ENCODE measurements at regions not wholly inside any gene's neighbourhood (a gene's known extent, or its start where the extent isn't known, plus 50 kb on each side); places are given as distances from the start of the nearest gene placed in this dataset.

DNA sequence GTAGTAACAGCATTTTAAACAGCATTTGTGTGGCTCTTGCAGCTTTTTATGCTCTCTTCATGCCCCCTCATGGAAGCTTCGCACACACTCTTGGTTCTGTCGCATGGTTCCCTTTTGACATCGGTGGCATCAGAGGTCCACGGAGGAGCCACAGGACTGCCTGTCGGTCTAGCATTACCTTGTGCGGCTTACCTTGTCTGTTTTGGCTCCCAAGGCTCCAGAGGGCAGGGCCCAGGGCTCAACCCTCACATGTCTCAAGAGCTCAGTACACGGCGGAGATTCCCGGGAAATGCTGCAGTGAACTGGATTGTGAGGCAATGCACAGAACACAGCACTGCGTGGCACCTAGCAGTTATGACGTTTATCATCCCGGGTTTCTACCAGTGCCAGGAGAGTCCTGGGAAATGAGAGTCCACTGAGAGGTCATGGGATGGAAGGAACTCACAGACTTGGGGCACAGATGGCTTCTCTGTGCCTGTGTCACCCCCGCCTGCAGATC is 1015.8 kb downstream of the TBC1D22A start:
- H3K27me3 ChIP-seq (replicated peaks; ENCODE audit: control insufficient read depth, insufficient read depth, low read length, poor library complexity, severe bottlenecking): no peaks in the 10 kb centered on the region
- no peak overlapping the region for H3K4me3 ChIP-seq (ENCODE audit: insufficient read depth, low read depth, low read length, poor library complexity, severe bottlenecking)
- no peak overlapping the region for H3K27ac ChIP-seq (ENCODE audit: insufficient read depth, low read length, poor library complexity, severe bottlenecking)
- no peak for DNase-seq
- H3K9me3 ChIP-seq (ENCODE audit: control insufficient read depth, low read length): no peaks in the 10 kb centered on the region
- no peaks in the 10 kb centered on the region for H3K4me1 ChIP-seq (ENCODE audit: control insufficient read depth, insufficient read depth, low read length, poor library complexity, severe bottlenecking)
- no peaks in the 10 kb centered on the region for H3K36me3 ChIP-seq (ENCODE audit: control insufficient read depth, insufficient read depth, low read length)

DNA sequence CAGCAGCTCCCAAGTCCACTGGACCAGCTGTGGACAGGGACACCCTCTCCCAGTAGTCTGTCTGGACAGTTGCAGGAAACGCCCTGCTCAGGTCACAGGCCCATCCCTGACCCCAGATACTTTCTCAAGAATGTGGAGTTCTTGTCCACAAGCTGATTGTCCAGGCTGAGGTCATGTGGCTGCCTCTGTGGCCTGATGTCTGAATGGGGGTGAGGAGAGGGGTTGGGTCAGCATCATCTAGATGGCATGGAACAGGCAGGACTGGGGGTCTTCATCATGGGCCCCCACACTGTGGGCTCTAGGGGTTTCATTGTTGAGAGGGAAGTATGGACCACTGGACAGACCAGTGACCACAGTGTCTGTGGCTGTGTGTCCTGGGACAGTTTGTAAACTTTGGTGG is 1015.0 kb downstream of the TBC1D22A start:
- no peak for DNase-seq
- no peaks in the 10 kb centered on the region for H3K27me3 ChIP-seq (replicated peaks; ENCODE audit: control insufficient read depth, insufficient read depth, low read length, poor library complexity, severe bottlenecking)
- H3K27ac ChIP-seq (ENCODE audit: insufficient read depth, low read length, poor library complexity, severe bottlenecking): no peak overlapping the region
- no peaks in the 10 kb centered on the region for H3K4me1 ChIP-seq (ENCODE audit: control insufficient read depth, insufficient read depth, low read length, poor library complexity, severe bottlenecking)
- no peaks in the 10 kb centered on the region for H3K36me3 ChIP-seq (ENCODE audit: control insufficient read depth, insufficient read depth, low read length)
- H3K9me3 ChIP-seq (ENCODE audit: control insufficient read depth, low read length): no peaks in the 10 kb centered on the region
- H3K4me3 ChIP-seq (ENCODE audit: insufficient read depth, low read depth, low read length, poor library complexity, severe bottlenecking): no peak overlapping the region

DNA sequence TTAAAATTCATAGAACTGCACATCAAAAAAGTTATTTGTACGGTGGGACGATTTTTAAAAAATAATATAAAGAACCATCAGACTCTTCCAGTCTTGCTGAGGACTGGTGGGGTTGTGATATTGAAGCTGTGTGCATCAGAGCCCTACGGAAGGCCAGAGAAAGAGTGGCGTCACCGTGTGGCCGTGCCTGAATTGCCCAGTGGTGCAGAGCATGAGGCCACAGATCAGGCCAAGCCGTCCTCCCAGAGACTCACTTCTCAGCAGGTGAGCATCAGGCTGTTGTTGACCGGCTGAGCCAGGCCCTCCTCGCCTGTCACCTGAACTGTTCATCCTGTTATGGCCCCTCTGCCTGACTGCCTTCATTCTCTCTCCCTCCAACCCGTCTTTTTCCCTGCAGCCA is 1013.9 kb downstream of the TBC1D22A start:
- no peak overlapping the region for H3K4me3 ChIP-seq (ENCODE audit: insufficient read depth, low read depth, low read length, poor library complexity, severe bottlenecking)
- no peak for DNase-seq
- H3K27me3 ChIP-seq (replicated peaks; ENCODE audit: control insufficient read depth, insufficient read depth, low read length, poor library complexity, severe bottlenecking): no peaks in the 10 kb centered on the region
- H3K4me1 ChIP-seq (ENCODE audit: control insufficient read depth, insufficient read depth, low read length, poor library complexity, severe bottlenecking): no peaks in the 10 kb centered on the region
- H3K9me3 ChIP-seq (ENCODE audit: control insufficient read depth, low read length): no peaks in the 10 kb centered on the region
- no peaks in the 10 kb centered on the region for H3K36me3 ChIP-seq (ENCODE audit: control insufficient read depth, insufficient read depth, low read length)
- H3K27ac ChIP-seq (ENCODE audit: insufficient read depth, low read length, poor library complexity, severe bottlenecking): no peak overlapping the region

DNA sequence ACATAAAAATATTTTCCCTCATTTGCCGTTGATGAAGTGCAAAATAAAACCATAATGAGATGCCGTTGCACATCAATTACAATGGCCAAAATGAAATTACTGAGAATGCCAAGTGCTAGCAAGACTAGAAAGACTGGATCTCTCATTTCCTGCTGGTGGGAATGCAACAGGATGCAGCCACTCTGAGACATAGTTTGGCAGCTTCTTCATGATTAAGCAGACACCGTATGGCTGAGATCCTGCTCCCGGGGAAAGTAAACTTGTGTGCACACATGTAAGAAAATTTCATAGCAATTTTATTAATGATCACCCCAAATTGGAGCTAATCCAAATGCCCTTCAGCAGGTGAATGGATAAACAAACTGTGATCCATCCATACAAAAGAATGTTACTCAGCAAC is 1013.2 kb downstream of the TBC1D22A start:
- no peaks in the 10 kb centered on the region for H3K9me3 ChIP-seq (ENCODE audit: control insufficient read depth, low read length)
- no peak overlapping the region for H3K27ac ChIP-seq (ENCODE audit: insufficient read depth, low read length, poor library complexity, severe bottlenecking)
- H3K27me3 ChIP-seq (replicated peaks; ENCODE audit: control insufficient read depth, insufficient read depth, low read length, poor library complexity, severe bottlenecking): no peaks in the 10 kb centered on the region
- no peak for DNase-seq
- no peaks in the 10 kb centered on the region for H3K36me3 ChIP-seq (ENCODE audit: control insufficient read depth, insufficient read depth, low read length)
- no peak overlapping the region for H3K4me3 ChIP-seq (ENCODE audit: insufficient read depth, low read depth, low read length, poor library complexity, severe bottlenecking)
- no peaks in the 10 kb centered on the region for H3K4me1 ChIP-seq (ENCODE audit: control insufficient read depth, insufficient read depth, low read length, poor library complexity, severe bottlenecking)

DNA sequence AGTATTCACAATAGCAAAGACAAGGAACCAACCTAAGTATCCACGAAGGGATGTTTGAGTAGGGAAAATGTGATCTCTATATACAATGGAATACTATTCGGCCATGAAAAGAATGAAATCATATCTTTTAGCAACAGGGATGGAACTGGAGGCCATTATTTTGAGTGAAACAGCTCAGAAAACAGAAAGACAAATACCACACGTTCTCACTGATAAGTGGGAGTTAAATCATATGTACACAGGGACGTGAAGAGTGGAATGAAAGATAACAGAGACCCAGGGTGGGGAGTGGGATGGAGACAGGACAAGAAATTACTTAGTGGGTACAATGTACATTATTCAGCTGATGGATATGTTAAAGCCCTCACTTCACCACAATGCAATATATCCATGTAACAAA is 1012.7 kb downstream of the TBC1D22A start:
- H3K27ac ChIP-seq (ENCODE audit: insufficient read depth, low read length, poor library complexity, severe bottlenecking): no peak overlapping the region
- no peak for DNase-seq
- H3K4me1 ChIP-seq (ENCODE audit: control insufficient read depth, insufficient read depth, low read length, poor library complexity, severe bottlenecking): no peaks in the 10 kb centered on the region
- no peak overlapping the region for H3K4me3 ChIP-seq (ENCODE audit: insufficient read depth, low read depth, low read length, poor library complexity, severe bottlenecking)
- H3K36me3 ChIP-seq (ENCODE audit: control insufficient read depth, insufficient read depth, low read length): no peaks in the 10 kb centered on the region
- no peaks in the 10 kb centered on the region for H3K27me3 ChIP-seq (replicated peaks; ENCODE audit: control insufficient read depth, insufficient read depth, low read length, poor library complexity, severe bottlenecking)
- no peaks in the 10 kb centered on the region for H3K9me3 ChIP-seq (ENCODE audit: control insufficient read depth, low read length)

DNA sequence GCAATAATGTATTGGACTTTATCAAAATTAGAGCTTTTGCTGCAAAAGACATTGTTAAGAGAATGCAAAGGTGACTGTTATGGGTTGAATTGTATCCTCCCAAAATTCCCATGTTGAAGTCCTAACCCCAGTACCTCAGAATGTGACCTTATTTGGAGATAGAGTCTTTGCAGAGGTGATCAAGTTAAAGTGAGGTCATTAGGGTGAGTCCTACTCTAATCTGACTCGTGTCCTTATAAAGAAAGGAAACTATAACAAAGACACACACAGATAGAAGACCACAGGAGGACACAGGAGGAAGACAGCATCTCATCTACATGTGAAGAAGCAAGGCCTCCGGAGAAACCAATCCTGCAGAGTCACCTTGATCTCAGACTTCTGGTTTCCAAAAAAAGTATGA is 1011.2 kb downstream of the TBC1D22A start:
- no peaks in the 10 kb centered on the region for H3K4me1 ChIP-seq (ENCODE audit: control insufficient read depth, insufficient read depth, low read length, poor library complexity, severe bottlenecking)
- H3K9me3 ChIP-seq (ENCODE audit: control insufficient read depth, low read length): no peaks in the 10 kb centered on the region
- H3K36me3 ChIP-seq (ENCODE audit: control insufficient read depth, insufficient read depth, low read length): no peaks in the 10 kb centered on the region
- H3K4me3 ChIP-seq (ENCODE audit: insufficient read depth, low read depth, low read length, poor library complexity, severe bottlenecking): no peak overlapping the region
- DNase-seq: no peak
- no peak overlapping the region for H3K27ac ChIP-seq (ENCODE audit: insufficient read depth, low read length, poor library complexity, severe bottlenecking)
- no peaks in the 10 kb centered on the region for H3K27me3 ChIP-seq (replicated peaks; ENCODE audit: control insufficient read depth, insufficient read depth, low read length, poor library complexity, severe bottlenecking)

DNA sequence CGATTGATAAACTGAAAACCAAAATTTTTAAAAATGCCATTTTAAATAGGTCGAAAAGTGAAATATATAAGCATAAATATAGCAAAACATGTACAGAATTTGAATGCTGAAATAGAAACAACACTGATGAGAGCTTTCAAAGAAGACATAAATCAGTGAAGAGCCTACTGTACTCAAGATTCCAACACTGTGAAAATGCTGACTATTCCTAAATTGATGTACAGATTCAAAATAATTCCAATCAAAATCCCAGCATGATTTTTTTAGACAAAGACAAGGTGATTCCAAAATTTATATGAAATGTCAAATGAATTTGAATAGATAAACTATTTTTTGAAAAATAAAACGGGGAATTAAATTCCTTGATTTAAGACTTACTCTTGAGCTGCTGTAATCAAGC is 1010.4 kb downstream of the TBC1D22A start:
- no peak overlapping the region for H3K4me3 ChIP-seq (ENCODE audit: insufficient read depth, low read depth, low read length, poor library complexity, severe bottlenecking)
- no peaks in the 10 kb centered on the region for H3K9me3 ChIP-seq (ENCODE audit: control insufficient read depth, low read length)
- no peaks in the 10 kb centered on the region for H3K36me3 ChIP-seq (ENCODE audit: control insufficient read depth, insufficient read depth, low read length)
- no peaks in the 10 kb centered on the region for H3K27me3 ChIP-seq (replicated peaks; ENCODE audit: control insufficient read depth, insufficient read depth, low read length, poor library complexity, severe bottlenecking)
- H3K4me1 ChIP-seq (ENCODE audit: control insufficient read depth, insufficient read depth, low read length, poor library complexity, severe bottlenecking): no peaks in the 10 kb centered on the region
- DNase-seq: no peak
- H3K27ac ChIP-seq (ENCODE audit: insufficient read depth, low read length, poor library complexity, severe bottlenecking): no peak overlapping the region

DNA sequence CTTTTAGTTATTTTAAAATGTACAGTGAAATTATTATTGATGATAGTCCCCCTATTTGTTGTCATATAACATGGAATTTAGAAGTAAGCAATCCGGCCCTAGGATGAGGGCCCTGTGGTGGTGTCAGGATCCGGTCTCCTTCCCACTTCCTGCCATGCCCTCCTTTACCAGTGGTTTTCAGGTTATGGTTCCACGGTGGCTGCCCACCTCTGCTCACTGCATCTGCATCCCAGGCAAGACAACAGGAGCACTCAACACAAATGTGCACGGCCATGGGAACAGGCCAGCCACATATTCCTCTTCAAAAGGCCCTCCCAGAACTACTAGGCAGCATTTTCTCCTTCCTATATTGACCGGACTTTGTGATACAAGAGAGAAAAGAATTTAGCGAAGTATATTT is 1007.2 kb downstream of the TBC1D22A start:
- Histone ChIP-seq H3K27me3 (replicated peaks; ENCODE audit: control insufficient read depth, insufficient read depth, low read length, poor library complexity, severe bottlenecking) (no peaks in the 10 kb centered on the region), H3K27ac (ENCODE audit: insufficient read depth, low read length, poor library complexity, severe bottlenecking) (no peak overlapping the region), H3K36me3 (ENCODE audit: control insufficient read depth, insufficient read depth, low read length) (no peaks in the 10 kb centered on the region), H3K4me3 (ENCODE audit: insufficient read depth, low read depth, low read length, poor library complexity, severe bottlenecking) (no peak overlapping the region), H3K4me1 (ENCODE audit: control insufficient read depth, insufficient read depth, low read length, poor library complexity, severe bottlenecking) (no peaks in the 10 kb centered on the region), H3K9me3 (ENCODE audit: control insufficient read depth, low read length) (no peaks in the 10 kb centered on the region)
- no peak for DNase-seq

DNA sequence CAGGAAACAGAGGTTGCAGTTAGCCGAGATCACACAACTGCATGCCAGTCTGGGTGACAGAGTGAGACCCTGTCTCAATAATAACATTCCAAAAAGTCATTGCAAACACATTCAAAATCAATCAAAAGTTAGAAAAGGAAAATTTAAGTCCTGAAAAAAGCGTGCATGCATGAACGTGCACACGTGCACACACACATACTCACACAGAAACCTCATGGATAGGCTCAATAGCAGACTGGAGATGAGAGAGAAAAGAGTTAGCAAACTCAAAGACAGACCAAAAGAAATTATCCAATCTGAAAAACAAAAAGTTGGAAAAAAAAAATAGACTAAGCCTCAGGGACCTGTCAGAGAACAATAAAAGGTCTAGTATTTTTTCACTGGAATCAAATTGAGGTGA is 1005.6 kb downstream of the TBC1D22A start:
- no peak for DNase-seq
- no peak overlapping the region for H3K27ac ChIP-seq (ENCODE audit: insufficient read depth, low read length, poor library complexity, severe bottlenecking)

DNA sequence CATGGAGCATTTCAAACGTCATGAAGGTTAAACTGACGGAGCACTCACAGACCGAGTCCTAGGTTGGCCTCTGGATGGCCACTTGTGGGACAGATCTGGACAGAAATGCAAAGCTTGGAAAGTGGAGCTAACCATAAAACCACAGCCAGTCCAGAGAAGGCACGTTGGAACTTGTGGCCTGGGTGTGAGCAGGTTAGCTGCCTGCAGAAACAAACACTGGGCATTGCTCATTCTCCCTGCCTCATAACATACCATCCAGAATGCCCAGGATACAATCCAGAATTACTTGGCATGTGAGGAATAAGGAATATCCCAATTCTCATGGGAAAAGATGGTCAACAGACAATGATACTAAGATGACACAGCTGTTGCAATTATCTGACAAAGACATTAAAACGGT is 1005.0 kb downstream of the TBC1D22A start:
- no peak for DNase-seq
- H3K36me3 ChIP-seq (ENCODE audit: control insufficient read depth, insufficient read depth, low read length): no peaks in the 10 kb centered on the region
- H3K4me1 ChIP-seq (ENCODE audit: control insufficient read depth, insufficient read depth, low read length, poor library complexity, severe bottlenecking): no peaks in the 10 kb centered on the region
- H3K9me3 ChIP-seq (ENCODE audit: control insufficient read depth, low read length): no peaks in the 10 kb centered on the region
- H3K27me3 ChIP-seq (replicated peaks; ENCODE audit: control insufficient read depth, insufficient read depth, low read length, poor library complexity, severe bottlenecking): no peaks in the 10 kb centered on the region
- H3K27ac ChIP-seq (ENCODE audit: insufficient read depth, low read length, poor library complexity, severe bottlenecking): no peak overlapping the region
- no peak overlapping the region for H3K4me3 ChIP-seq (ENCODE audit: insufficient read depth, low read depth, low read length, poor library complexity, severe bottlenecking)

More for the DNA sequence above, 1005.6 kb downstream of the TBC1D22A start:
- H3K4me3 ChIP-seq (ENCODE audit: insufficient read depth, low read depth, low read length, poor library complexity, severe bottlenecking): no peak overlapping the region
- H3K36me3 ChIP-seq (ENCODE audit: control insufficient read depth, insufficient read depth, low read length): no peaks in the 10 kb centered on the region
- no peaks in the 10 kb centered on the region for H3K9me3 ChIP-seq (ENCODE audit: control insufficient read depth, low read length)
- no peaks in the 10 kb centered on the region for H3K27me3 ChIP-seq (replicated peaks; ENCODE audit: control insufficient read depth, insufficient read depth, low read length, poor library complexity, severe bottlenecking)
- no peaks in the 10 kb centered on the region for H3K4me1 ChIP-seq (ENCODE audit: control insufficient read depth, insufficient read depth, low read length, poor library complexity, severe bottlenecking)

DNA sequence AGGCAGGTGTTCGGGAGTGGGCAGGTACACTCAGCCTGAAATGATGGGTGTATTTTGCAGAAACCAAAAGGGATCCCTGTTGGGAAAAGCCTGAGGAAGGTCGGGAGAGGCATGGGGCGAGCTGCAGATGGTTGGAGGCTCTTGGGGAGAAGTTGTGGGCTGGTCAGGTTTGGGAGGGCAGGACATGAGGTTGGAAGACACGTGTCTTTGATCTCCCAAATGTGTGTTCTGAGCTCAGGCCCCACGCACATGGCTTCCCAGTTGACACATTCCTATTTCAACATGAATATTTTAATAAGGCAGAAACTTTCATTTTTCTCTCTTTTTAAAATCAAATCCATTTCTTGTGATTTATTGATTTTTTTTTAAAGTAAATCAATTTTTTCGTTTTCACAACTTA is 1003.3 kb downstream of the TBC1D22A start:
- H3K27me3 ChIP-seq (replicated peaks; ENCODE audit: control insufficient read depth, insufficient read depth, low read length, poor library complexity, severe bottlenecking): no peaks in the 10 kb centered on the region
- no peak overlapping the region for H3K27ac ChIP-seq (ENCODE audit: insufficient read depth, low read length, poor library complexity, severe bottlenecking)
- no peaks in the 10 kb centered on the region for H3K9me3 ChIP-seq (ENCODE audit: control insufficient read depth, low read length)
- DNase-seq: no peak
- H3K36me3 ChIP-seq (ENCODE audit: control insufficient read depth, insufficient read depth, low read length): no peaks in the 10 kb centered on the region
- no peak overlapping the region for H3K4me3 ChIP-seq (ENCODE audit: insufficient read depth, low read depth, low read length, poor library complexity, severe bottlenecking)
- H3K4me1 ChIP-seq (ENCODE audit: control insufficient read depth, insufficient read depth, low read length, poor library complexity, severe bottlenecking): no peaks in the 10 kb centered on the region
